ENCODE measurements at regions not wholly inside any gene's neighbourhood (a gene's known extent, or its start where the extent isn't known, plus 50 kb on each side); places are given as distances from the start of the nearest gene placed in this dataset.
"Not testable (repeated sequence)": the region's sequence is repeated elsewhere in the genome, so short reads cannot be mapped to it uniquely, and the experiment has no call there.

- no peak for DNase-seq
Observed at GRCh38 chr22:48061726-48062125, 1299.3 kb downstream of the TBC1D22A start.

GRCh38 chr22:48060266-48060665 lies 1297.8 kb downstream of the TBC1D22A start:
- no peak for DNase-seq

- DNase-seq = not testable (repeated sequence)
Observed at GRCh38 chr22:48059521-48059920, 1297.1 kb downstream of the TBC1D22A start.

GRCh38 chr22:48057116-48057835 lies 1294.8 kb downstream of the TBC1D22A start:
- no peak for DNase-seq

GRCh38 chr22:48055827-48056226 lies 1293.4 kb downstream of the TBC1D22A start:
- no peak for DNase-seq

GRCh38 chr22:48055185-48055584 lies 1292.7 kb downstream of the TBC1D22A start:
- DNase-seq = no peak

- no peak for DNase-seq
Observed at GRCh38 chr22:48054596-48054995, 1292.1 kb downstream of the TBC1D22A start.

GRCh38 chr22:48053973-48054372 lies 1291.5 kb downstream of the TBC1D22A start:
- no peak for DNase-seq

GRCh38 chr22:48053486-48053885 lies 1291.0 kb downstream of the TBC1D22A start:
- DNase-seq = no peak

GRCh38 chr22:48052621-48052890 lies 1290.1 kb downstream of the TBC1D22A start:
- no peak for DNase-seq

GRCh38 chr22:48051796-48052620 lies 1289.6 kb downstream of the TBC1D22A start:
- DNase-seq = no peak

- no peak for DNase-seq
Observed at GRCh38 chr22:48050836-48051235, 1288.4 kb downstream of the TBC1D22A start.

GRCh38 chr22:48049116-48049515 lies 1286.7 kb downstream of the TBC1D22A start:
- no peak for DNase-seq

GRCh38 chr22:48047722-48048500 lies 1285.5 kb downstream of the TBC1D22A start:
- DNase-seq = no peak

GRCh38 chr22:48045369-48045768 lies 1282.9 kb downstream of the TBC1D22A start:
- DNase-seq = no peak

- DNase-seq = no peak
Observed at GRCh38 chr22:48044487-48045060, 1282.1 kb downstream of the TBC1D22A start.

GRCh38 chr22:48043581-48043980 lies 1281.1 kb downstream of the TBC1D22A start:
- no peak for DNase-seq

GRCh38 chr22:48042621-48043395 lies 1280.4 kb downstream of the TBC1D22A start:
- DNase-seq = no peak

GRCh38 chr22:48039326-48039725 lies 1276.9 kb downstream of the TBC1D22A start:
- no peak for DNase-seq

- DNase-seq = no peak
Observed at GRCh38 chr22:48037618-48038017, 1275.2 kb downstream of the TBC1D22A start.

- DNase-seq = no peak
Observed at GRCh38 chr22:48035897-48036296, 1273.4 kb downstream of the TBC1D22A start.

- no peak for DNase-seq
Observed at GRCh38 chr22:48031589-48031988, 1269.1 kb downstream of the TBC1D22A start.

GRCh38 chr22:48025096-48025495 lies 1262.6 kb downstream of the TBC1D22A start:
- no peak for DNase-seq

All from activated CD4-positive, alpha-beta T cell treated with anti-CD3 and anti-CD28 coated beads, Interleukin-2, amount 50 U/mL, for 16 hours (primary cell).